NT2/D1 (cell line): ENCODE measurements at regions not wholly inside any gene's neighbourhood (a gene's known extent, or its start where the extent isn't known, plus 50 kb on each side); places are given as distances from the start of the nearest gene placed in this dataset.

Source experiments
- YY1 ChIP-seq: IDR thresholded peaks from 2 replicates; pipeline ENCODE4 v1.6.1; 2011; ENCODE audit not compliant: insufficient read length, insufficient read depth
- ZNF274 ChIP-seq: IDR thresholded peaks from 2 replicates; pipeline ENCODE4 v1.6.1; 2011; ENCODE audit warnings: mild to moderate bottlenecking, low read depth, low read length

- TF ChIP-seq ZNF274 (no peak), YY1 (no peak)
Observed at GRCh38 chr4:18480928-18481327, 459.4 kb upstream of the LCORL start.
